ENCODE measurements at regions not wholly inside any gene's neighbourhood (a gene's known extent, or its start where the extent isn't known, plus 50 kb on each side); places are given as distances from the start of the nearest gene placed in this dataset.

DNA sequence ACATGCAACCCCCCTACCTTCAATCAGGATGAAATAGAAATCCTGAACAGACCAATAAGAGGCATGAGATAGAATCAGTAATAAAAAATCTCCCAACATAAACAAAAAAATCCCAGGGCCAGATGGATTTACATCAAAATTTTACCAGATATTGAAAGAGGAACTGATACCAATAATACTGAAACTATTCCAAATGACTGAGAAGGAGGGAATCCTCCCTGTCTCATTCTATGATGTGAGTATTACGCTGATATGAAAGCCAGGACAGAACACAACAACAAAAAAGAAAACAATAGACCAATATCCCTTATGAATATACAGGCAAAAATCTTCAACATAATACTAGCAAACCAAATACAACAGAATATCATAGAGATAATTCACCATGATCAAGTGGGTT, 109.0 kb upstream of the SMC2 start:
- no peak overlapping the region for H3K4me3 ChIP-seq (ENCODE audit: control insufficient read depth in 2 of 3, extremely low read depth in 1 of 3, insufficient read depth in 2 of 3, low read depth in 1 of 3, low read length in 3 of 3)
- H3K9me3 ChIP-seq (ENCODE audit: control insufficient read depth, low read depth, low read length): no peaks in the 10 kb centered on the region
- H3K4me2 ChIP-seq (ENCODE audit: control insufficient read depth, extremely low read depth, insufficient read depth, low read depth, low read length): no peak overlapping the region
- no peaks in the 10 kb centered on the region for H3K9me1 ChIP-seq (ENCODE audit: control insufficient read depth, extremely low read depth, insufficient read depth, low read length)
- no peak overlapping the region for H3K9ac ChIP-seq (ENCODE audit: control insufficient read depth, extremely low read depth, insufficient read depth, low read length)
- DNase-seq (ENCODE audit: low read depth, low spot score) (no peak), FAIRE-seq (no peak)
- TF ChIP-seq EZH2 (IDR thresholded peaks at IDR 0.05; ENCODE audit: low read length): no peak
- H3K27me3 ChIP-seq (ENCODE audit: control insufficient read depth, extremely low read depth, insufficient read depth, low read length): no peaks in the 10 kb centered on the region
- H3K27ac ChIP-seq (ENCODE audit: control insufficient read depth, insufficient read depth, low read length): no peak overlapping the region
- H4K20me1 ChIP-seq (ENCODE audit: control insufficient read depth, extremely low read depth, insufficient read depth, low read length): no peaks in the 10 kb centered on the region
- dilution Hi-C loops (cut with MboI; ENCODE audit: extremely low pct_ligation_motif_present, low sequenced_read_pairs): no loop called here
- no peaks in the 10 kb centered on the region for H3K36me3 ChIP-seq (ENCODE audit: control insufficient read depth in 2 of 2, extremely low read depth in 1 of 2, insufficient read depth in 2 of 2, low read length in 2 of 2)
- no peaks in the 10 kb centered on the region for H3K4me1 ChIP-seq (ENCODE audit: control insufficient read depth, extremely low read depth, insufficient read depth, low read length)
- no peaks in the 10 kb centered on the region for H3K79me2 ChIP-seq (ENCODE audit: control insufficient read depth, insufficient read depth, low read length)
- no peak overlapping the region for H2AFZ ChIP-seq (ENCODE audit: control insufficient read depth, low read length)

DNA sequence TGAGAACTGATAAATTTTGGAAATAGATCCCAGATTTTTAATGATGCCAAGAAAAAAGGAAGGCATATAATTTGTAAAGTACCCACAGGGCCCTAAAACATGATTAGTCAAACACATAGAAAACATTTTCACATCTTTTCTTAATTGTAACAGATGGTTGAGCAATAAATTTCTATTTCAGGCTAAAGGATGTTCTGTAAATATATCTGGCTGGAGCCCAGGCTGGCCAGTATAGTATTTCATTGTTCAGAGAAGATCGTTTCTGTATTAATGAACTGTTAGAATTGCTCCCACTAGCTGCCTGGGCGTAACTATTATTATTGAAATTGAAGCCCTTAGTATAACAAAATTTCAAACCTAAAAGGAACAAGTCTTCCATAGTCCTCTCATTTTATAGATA, 105.3 kb upstream of the SMC2 start:
- dilution Hi-C loops (cut with MboI; ENCODE audit: extremely low pct_ligation_motif_present, low sequenced_read_pairs): no loop called here
- Histone ChIP-seq H3K9me3 (ENCODE audit: control insufficient read depth, low read depth, low read length) (no peaks in the 10 kb centered on the region), H3K27me3 (ENCODE audit: control insufficient read depth, extremely low read depth, insufficient read depth, low read length) (no peaks in the 10 kb centered on the region), H3K4me1 (ENCODE audit: control insufficient read depth, extremely low read depth, insufficient read depth, low read length) (no peaks in the 10 kb centered on the region), H2AFZ (ENCODE audit: control insufficient read depth, low read length) (no peak overlapping the region), H3K36me3 (ENCODE audit: control insufficient read depth in 2 of 2, extremely low read depth in 1 of 2, insufficient read depth in 2 of 2, low read length in 2 of 2) (no peaks in the 10 kb centered on the region), H4K20me1 (ENCODE audit: control insufficient read depth, extremely low read depth, insufficient read depth, low read length) (no peaks in the 10 kb centered on the region), H3K9me1 (ENCODE audit: control insufficient read depth, extremely low read depth, insufficient read depth, low read length) (no peaks in the 10 kb centered on the region), H3K79me2 (ENCODE audit: control insufficient read depth, insufficient read depth, low read length) (no peaks in the 10 kb centered on the region), H3K4me3 (ENCODE audit: control insufficient read depth in 2 of 3, extremely low read depth in 1 of 3, insufficient read depth in 2 of 3, low read depth in 1 of 3, low read length in 3 of 3) (no peak overlapping the region), H3K27ac (ENCODE audit: control insufficient read depth, insufficient read depth, low read length) (no peak overlapping the region), H3K4me2 (ENCODE audit: control insufficient read depth, extremely low read depth, insufficient read depth, low read depth, low read length) (no peak overlapping the region), H3K9ac (ENCODE audit: control insufficient read depth, extremely low read depth, insufficient read depth, low read length) (no peak overlapping the region)
- FAIRE-seq (no peak), DNase-seq (ENCODE audit: low read depth, low spot score) (no peak)
- TF ChIP-seq EZH2 (IDR thresholded peaks at IDR 0.05; ENCODE audit: low read length): no peak
- TF ChIP-seq, protein P1, sequence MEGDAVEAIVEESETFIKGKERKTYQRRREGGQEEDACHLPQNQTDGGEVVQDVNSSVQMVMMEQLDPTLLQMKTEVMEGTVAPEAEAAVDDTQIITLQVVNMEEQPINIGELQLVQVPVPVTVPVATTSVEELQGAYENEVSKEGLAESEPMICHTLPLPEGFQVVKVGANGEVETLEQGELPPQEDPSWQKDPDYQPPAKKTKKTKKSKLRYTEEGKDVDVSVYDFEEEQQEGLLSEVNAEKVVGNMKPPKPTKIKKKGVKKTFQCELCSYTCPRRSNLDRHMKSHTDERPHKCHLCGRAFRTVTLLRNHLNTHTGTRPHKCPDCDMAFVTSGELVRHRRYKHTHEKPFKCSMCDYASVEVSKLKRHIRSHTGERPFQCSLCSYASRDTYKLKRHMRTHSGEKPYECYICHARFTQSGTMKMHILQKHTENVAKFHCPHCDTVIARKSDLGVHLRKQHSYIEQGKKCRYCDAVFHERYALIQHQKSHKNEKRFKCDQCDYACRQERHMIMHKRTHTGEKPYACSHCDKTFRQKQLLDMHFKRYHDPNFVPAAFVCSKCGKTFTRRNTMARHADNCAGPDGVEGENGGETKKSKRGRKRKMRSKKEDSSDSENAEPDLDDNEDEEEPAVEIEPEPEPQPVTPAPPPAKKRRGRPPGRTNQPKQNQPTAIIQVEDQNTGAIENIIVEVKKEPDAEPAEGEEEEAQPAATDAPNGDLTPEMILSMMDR (optimal IDR thresholded peaks at IDR 0.05 in 1 of 3, IDR thresholded peaks at IDR 0.05 in 1 of 3, conservative IDR thresholded peaks at IDR 0.05 in 1 of 3; ENCODE audit: extremely low read depth in 1 of 3, insufficient read depth in 2 of 3, low read length in 3 of 3): no peak

DNA sequence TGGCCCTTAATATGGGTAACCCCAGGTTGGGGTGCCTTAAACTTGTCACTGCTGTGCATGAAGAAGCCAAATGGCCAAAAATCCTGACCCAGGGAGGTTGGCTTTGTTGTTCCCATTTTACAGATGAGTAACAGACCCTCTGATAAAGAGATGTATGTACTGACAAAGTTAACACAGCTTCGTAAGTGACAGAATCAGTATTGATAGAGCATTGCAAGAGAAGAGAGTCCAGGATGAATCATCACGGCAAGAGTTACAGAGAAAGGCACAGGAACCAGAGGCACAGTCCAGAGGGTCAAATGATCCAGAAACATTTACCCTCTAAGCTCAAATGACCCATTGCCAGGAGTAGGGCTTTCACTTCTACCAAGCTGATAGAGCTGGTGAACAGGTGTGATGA, 103.8 kb upstream of the SMC2 start:
- DNase-seq (ENCODE audit: low read depth, low spot score): no peak
- Histone ChIP-seq H3K36me3 (ENCODE audit: control insufficient read depth in 2 of 2, extremely low read depth in 1 of 2, insufficient read depth in 2 of 2, low read length in 2 of 2) (no peaks in the 10 kb centered on the region), H3K9ac (ENCODE audit: control insufficient read depth, extremely low read depth, insufficient read depth, low read length) (no peak overlapping the region), H4K20me1 (ENCODE audit: control insufficient read depth, extremely low read depth, insufficient read depth, low read length) (no peaks in the 10 kb centered on the region), H3K4me2 (ENCODE audit: control insufficient read depth, extremely low read depth, insufficient read depth, low read depth, low read length) (no peak overlapping the region), H3K9me3 (ENCODE audit: control insufficient read depth, low read depth, low read length) (no peaks in the 10 kb centered on the region), H3K4me1 (ENCODE audit: control insufficient read depth, extremely low read depth, insufficient read depth, low read length) (no peaks in the 10 kb centered on the region), H3K27me3 (ENCODE audit: control insufficient read depth, extremely low read depth, insufficient read depth, low read length) (no peaks in the 10 kb centered on the region), H3K4me3 (ENCODE audit: control insufficient read depth in 2 of 3, extremely low read depth in 1 of 3, insufficient read depth in 2 of 3, low read depth in 1 of 3, low read length in 3 of 3) (no peak overlapping the region), H3K79me2 (ENCODE audit: control insufficient read depth, insufficient read depth, low read length) (no peaks in the 10 kb centered on the region), H2AFZ (ENCODE audit: control insufficient read depth, low read length) (no peak overlapping the region), H3K27ac (ENCODE audit: control insufficient read depth, insufficient read depth, low read length) (no peak overlapping the region), H3K9me1 (ENCODE audit: control insufficient read depth, extremely low read depth, insufficient read depth, low read length) (no peaks in the 10 kb centered on the region)
- dilution Hi-C loops (cut with MboI; ENCODE audit: extremely low pct_ligation_motif_present, low sequenced_read_pairs): no loop called here
- FAIRE-seq: no peak
- no peak for TF ChIP-seq EZH2 (IDR thresholded peaks at IDR 0.05; ENCODE audit: low read length)
- TF ChIP-seq, protein P1 (optimal IDR thresholded peaks at IDR 0.05 in 1 of 3, IDR thresholded peaks at IDR 0.05 in 1 of 3, conservative IDR thresholded peaks at IDR 0.05 in 1 of 3; ENCODE audit: extremely low read depth in 1 of 3, insufficient read depth in 2 of 3, low read length in 3 of 3): no peak

Measured in keratinocyte (primary cell).